PFSK-1 (cell line): ENCODE measurements at regions not wholly inside any gene's neighbourhood (a gene's known extent, or its start where the extent isn't known, plus 50 kb on each side); places are given as distances from the start of the nearest gene placed in this dataset.

ENCODE experiments used
- FOXP2 ChIP-seq: optimal IDR thresholded peaks from 2 replicates; pipeline ENCODE3; 2011; ENCODE audit warnings: borderline replicate concordance, control low read depth, inconsistent platforms; ENCODE audit not compliant: insufficient read depth; ENCODE audit errors: extremely low read length, extremely low read depth
- POLR2AphosphoS5 ChIP-seq: IDR thresholded peaks from 2 replicates; pipeline ENCODE4 v1.6.1; 2012; ENCODE audit warnings: low read depth, mild to moderate bottlenecking, control low read depth, low read length, moderate library complexity
- REST ChIP-seq, 2 experiments: IDR thresholded peaks; 2 replicates each; pipeline versions ENCODE4 v1.6.1 to v1.8.0; 2011 to 2012; ENCODE audit warnings: low read depth in 2 of 2, low read length in 2 of 2, control low read depth in 1 of 2, inconsistent platforms in 1 of 2, mild to moderate bottlenecking in 1 of 2, moderate library complexity in 1 of 2; ENCODE audit not compliant: insufficient read depth in 1 of 2
- SIN3A ChIP-seq: IDR thresholded peaks from 2 replicates; pipeline ENCODE4 v1.6.1; 2012; ENCODE audit warnings: mild to moderate bottlenecking, low read length, moderate library complexity, borderline replicate concordance; ENCODE audit not compliant: insufficient read depth
- TAF1 ChIP-seq: IDR thresholded peaks from 2 replicates; pipeline ENCODE4 v1.6.1; 2012; ENCODE audit warnings: low read length, control low read depth, borderline replicate concordance; ENCODE audit not compliant: insufficient read depth

- TF ChIP-seq FOXP2 (no peak), POLR2AphosphoS5 (no peak), TAF1 (no peak), REST (IDR thresholded peaks at IDR 0.05; ENCODE audit: insufficient read depth in 1 of 2, low read depth in 2 of 2, low read length in 2 of 2) (no peak), SIN3A (no peak)
These were observed 133.9 kb upstream of the KCTD3 start for GRCh38 chr1:215433237-215433636.

DNA sequence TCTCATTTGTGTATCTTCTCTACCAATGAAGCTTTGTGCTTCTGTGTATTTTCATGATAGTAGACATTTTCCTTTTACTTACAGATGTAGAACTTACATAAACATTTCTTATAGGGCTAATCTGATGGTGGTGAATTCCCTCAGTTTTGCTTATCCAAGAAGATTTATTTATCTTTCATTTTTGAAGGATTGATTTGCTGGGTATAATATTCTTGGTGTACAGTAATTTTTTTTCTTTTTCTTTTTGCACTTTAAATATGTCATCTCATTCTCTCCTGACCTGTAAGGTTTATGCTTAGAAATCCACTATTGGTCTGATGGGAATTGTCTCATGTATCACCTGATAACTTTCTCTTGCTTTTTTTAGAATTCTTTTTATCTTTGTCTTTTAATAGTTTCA is 127.6 kb upstream of the KCTD3 start:
- TF ChIP-seq SIN3A (no peak), FOXP2 (no peak), REST (IDR thresholded peaks at IDR 0.05; ENCODE audit: insufficient read depth in 1 of 2, low read depth in 2 of 2, low read length in 2 of 2) (no peak), POLR2AphosphoS5 (no peak), TAF1 (no peak)

DNA sequence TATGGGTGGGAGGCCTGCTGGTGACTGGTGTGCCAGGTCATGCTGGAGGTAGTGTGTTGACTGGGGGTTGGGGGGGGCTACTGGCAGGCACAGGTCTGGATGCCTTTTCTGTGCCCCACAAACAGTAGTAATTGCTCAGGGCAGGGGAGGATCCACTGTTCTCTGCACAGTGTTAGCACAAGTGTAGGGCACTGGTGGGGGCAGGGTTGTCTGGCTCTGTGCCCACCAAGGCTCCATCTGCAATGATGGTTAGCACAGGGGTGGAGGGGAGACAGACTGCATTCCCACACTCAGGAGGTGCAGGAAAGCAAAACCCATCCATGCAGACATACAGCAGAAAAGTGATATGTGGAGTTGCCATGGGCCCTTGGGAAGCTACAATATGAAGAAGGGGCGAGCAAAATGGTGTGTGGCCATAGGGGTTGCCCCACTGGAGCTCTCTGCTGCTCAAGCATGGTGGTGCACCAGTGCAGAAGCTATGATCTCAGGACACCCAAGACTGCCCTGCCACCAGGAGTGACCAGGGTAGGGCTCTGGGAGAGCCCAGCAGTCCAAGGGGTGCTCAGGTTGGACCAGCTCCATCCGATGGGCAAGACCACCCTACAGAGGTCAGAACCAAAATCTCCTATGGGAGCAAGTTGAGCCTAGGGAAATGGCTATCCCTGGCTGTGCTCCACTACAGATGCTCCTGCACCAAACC is 122.2 kb upstream of the KCTD3 start:
- no peak for TF ChIP-seq SIN3A

GRCh38 chr1:215453440-215453839 is 113.7 kb upstream of the KCTD3 start:
- no peak for TF ChIP-seq FOXP2
- no peak for TF ChIP-seq TAF1
- TF ChIP-seq REST (IDR thresholded peaks at IDR 0.05; ENCODE audit: insufficient read depth in 1 of 2, low read depth in 2 of 2, low read length in 2 of 2) = no peak
- no peak for TF ChIP-seq POLR2AphosphoS5
- no peak for TF ChIP-seq SIN3A

DNA sequence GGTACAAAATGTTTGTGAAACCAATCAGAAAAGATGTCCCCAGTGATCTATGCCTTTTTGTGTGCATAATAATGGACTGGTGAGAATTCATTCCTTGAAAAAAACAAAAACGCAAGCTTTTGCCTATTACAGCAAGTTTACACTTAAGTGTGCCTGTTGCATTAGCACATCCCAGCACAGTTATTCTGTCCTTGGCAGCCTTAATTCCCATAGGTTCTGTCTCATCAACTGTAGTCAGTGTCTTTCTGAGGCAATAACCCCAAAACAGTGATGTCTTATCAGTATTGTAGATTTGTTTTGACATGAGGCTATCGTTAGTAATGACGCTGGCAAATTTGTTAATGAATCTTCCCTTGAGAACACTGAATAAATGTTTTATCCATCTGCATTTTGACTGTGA is 109.9 kb upstream of the KCTD3 start:
- TF ChIP-seq SIN3A (no peak), POLR2AphosphoS5 (no peak), TAF1 (no peak), REST (IDR thresholded peaks at IDR 0.05; ENCODE audit: insufficient read depth in 1 of 2, low read depth in 2 of 2, low read length in 2 of 2) (no peak), FOXP2 (no peak)
